ENCODE measurements at regions not wholly inside any gene's neighbourhood (a gene's known extent, or its start where the extent isn't known, plus 50 kb on each side); places are given as distances from the start of the nearest gene placed in this dataset.

- H3K9me3 Mint-ChIP-seq: peaks cover 4% of the 10 kb centered on the region
- no peak for TF ChIP-seq ZNF317 (CRISPR knock-in tag; IDR thresholded peaks at IDR 0.05; ENCODE audit: borderline replicate concordance, low read depth)
- TF ChIP-seq CTCF (IDR thresholded peaks at IDR 0.05): no peak
- no peak for TF ChIP-seq ZNF263 (CRISPR knock-in tag; IDR thresholded peaks at IDR 0.05; ENCODE audit: low read depth)
These were observed 259.2 kb upstream of the SORL1-AS1 start for GRCh38 chr11:121711939-121712338.

GRCh38 chr11:121711236-121711635 lies 258.5 kb upstream of the SORL1-AS1 start:
- ATAC-seq: no peak
- no peaks in the 10 kb centered on the region for H3K27me3 Mint-ChIP-seq (ENCODE audit: low read depth)
- TF ChIP-seq CTCF (IDR thresholded peaks at IDR 0.05): no peak
- TF ChIP-seq ELF4 (CRISPR knock-in tag; IDR thresholded peaks at IDR 0.05; ENCODE audit: low read depth): no peak
- ChIA-PET CTCF (no interaction called here), POLR2A (no interaction called here)
- DNase-seq (ENCODE audit: low spot score): no peak
- no peaks in the 10 kb centered on the region for H3K36me3 Mint-ChIP-seq
- H3K9me3 Mint-ChIP-seq: peaks cover 4% of the 10 kb centered on the region
- no peak overlapping the region for H3K4me3 Mint-ChIP-seq
- H3K4me1 Mint-ChIP-seq: peaks cover 7% of the 10 kb centered on the region
- no peak overlapping the region for H3K27ac Mint-ChIP-seq

More at GRCh38 chr11:121711939-121712338, 259.2 kb upstream of the SORL1-AS1 start:
- Mint-ChIP-seq H3K36me3 (no peaks in the 10 kb centered on the region), H3K27ac (no peak overlapping the region), H3K27me3 (ENCODE audit: low read depth) (no peaks in the 10 kb centered on the region), H3K4me3 (no peak overlapping the region), H3K4me1 (peaks cover 7% of the 10 kb centered on the region)
- ChIA-PET POLR2A (no interaction called here), CTCF (no interaction called here)
- DNase-seq (ENCODE audit: low spot score) (no peak), ATAC-seq (no peak)

GRCh38 chr11:121706884-121707420 lies 254.2 kb upstream of the SORL1-AS1 start:
- Mint-ChIP-seq H3K9me3 (0 out of 2 replicates have a peak, but pooled peaks cover 9% of the 10 kb centered on the region), H3K36me3 (no peaks in the 10 kb centered on the region), H3K4me3 (no peak overlapping the region), H3K27me3 (ENCODE audit: low read depth) (peaks cover 3% of the 10 kb centered on the region; the same call in 1 of the 2 replicates), H3K27ac (no peak overlapping the region), H3K4me1 (peaks cover 7% of the 10 kb centered on the region)
- ChIA-PET CTCF (no interaction called here), POLR2A (no interaction called here)
- DNase-seq (ENCODE audit: low spot score) (no peak), ATAC-seq (no peak)
- TF ChIP-seq IRF1 (CRISPR knock-in tag; IDR thresholded peaks at IDR 0.05) (no peak), CDX4 (CRISPR knock-in tag; IDR thresholded peaks at IDR 0.05; ENCODE audit: borderline replicate concordance) (no peak), FOXP1 (CRISPR knock-in tag; IDR thresholded peaks at IDR 0.05; ENCODE audit: borderline replicate concordance) (no peak), SP1 (CRISPR knock-in tag; conservative IDR thresholded peaks at IDR 0.05) (no peak), ARID4B (CRISPR knock-in tag; IDR thresholded peaks at IDR 0.05; ENCODE audit: borderline replicate concordance) (no peak), ATF2 (CRISPR knock-in tag; IDR thresholded peaks at IDR 0.05; ENCODE audit: borderline replicate concordance, low read depth) (no peak), MXD4 (CRISPR knock-in tag; IDR thresholded peaks at IDR 0.05; ENCODE audit: borderline replicate concordance) (no peak), ELF4 (CRISPR knock-in tag; IDR thresholded peaks at IDR 0.05; ENCODE audit: low read depth) (no peak), PRDM15 (CRISPR knock-in tag; IDR thresholded peaks at IDR 0.05) (no peak), GRHL2 (CRISPR knock-in tag; IDR thresholded peaks at IDR 0.05; ENCODE audit: insufficient replicate concordance, severe bottlenecking) (no peak), TEAD4 (CRISPR knock-in tag; IDR thresholded peaks at IDR 0.05) (no peak), MYBL2 (CRISPR knock-in tag; IDR thresholded peaks at IDR 0.05) (no peak)
